ENCODE measurements at regions not wholly inside any gene's neighbourhood (a gene's known extent, or its start where the extent isn't known, plus 50 kb on each side); places are given as distances from the start of the nearest gene placed in this dataset.

DNA sequence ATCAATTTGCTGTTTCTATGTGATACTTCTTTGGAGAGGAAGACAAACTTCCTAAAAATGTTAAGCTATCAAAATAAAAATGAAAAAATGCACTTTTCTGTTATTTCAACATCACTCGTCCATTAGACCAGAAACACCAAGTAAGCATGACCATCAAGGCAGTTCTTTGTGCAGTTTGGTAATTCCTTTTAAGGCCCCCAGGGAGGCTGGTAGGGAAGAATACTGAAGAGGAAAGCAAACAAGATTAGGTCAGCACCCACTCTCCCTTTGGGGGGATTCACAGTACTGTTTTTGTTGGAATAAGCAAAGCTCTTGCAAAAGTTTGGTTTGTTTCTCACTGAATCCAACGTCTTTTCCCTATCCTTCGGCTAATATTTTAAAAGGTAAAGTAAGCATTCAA, 206.8 kb upstream of the SLC35B3 start:
- 91% methylated on average over 3 of the region's 3 CpGs for WGBS

GRCh38 chr6:8639928-8640649, 204.7 kb upstream of the SLC35B3 start:
- peaks cover 0 to 2% of the 10 kb centered on the region in 2 donors for H3K4me1 ChIP-seq (ENCODE audit: control insufficient read depth in 2 of 2, insufficient read depth in 2 of 2, low read length in 2 of 2)
- no peaks in the 10 kb centered on the region for H3K9me3 ChIP-seq (ENCODE audit: control insufficient read depth in 2 of 2, insufficient read depth in 1 of 2, low read length in 1 of 2)
- 80% methylated on average over 3 of the region's 3 CpGs for WGBS
- no peaks in the 10 kb centered on the region for H3K27me3 ChIP-seq (ENCODE audit: control insufficient read depth in 2 of 2, insufficient read depth in 1 of 2, low read length in 1 of 2)
- H3K4me3 ChIP-seq (ENCODE audit: low read length in 2 of 2), result no peak overlapping the region
- H3K36me3 ChIP-seq (ENCODE audit: control insufficient read depth in 2 of 2, insufficient read depth in 2 of 2, low read length in 1 of 2), result no peaks in the 10 kb centered on the region
- DNase-seq (ENCODE audit: low read depth in 6 of 9, low spot score in 9 of 9), result no peak
- H3K27ac ChIP-seq (ENCODE audit: low read depth in 1 of 2, low read length in 1 of 2), result no peak overlapping the region

More for the DNA sequence above, 206.8 kb upstream of the SLC35B3 start:
- H3K9me3 ChIP-seq (ENCODE audit: control insufficient read depth in 2 of 2, insufficient read depth in 1 of 2, low read length in 1 of 2), result no peaks in the 10 kb centered on the region
- H3K27me3 ChIP-seq (ENCODE audit: control insufficient read depth in 2 of 2, insufficient read depth in 1 of 2, low read length in 1 of 2), result no peaks in the 10 kb centered on the region
- no peaks in the 10 kb centered on the region for H3K36me3 ChIP-seq (ENCODE audit: control insufficient read depth in 2 of 2, insufficient read depth in 2 of 2, low read length in 1 of 2)
- H3K4me3 ChIP-seq (ENCODE audit: low read length in 2 of 2), result no peak overlapping the region
- H3K27ac ChIP-seq (ENCODE audit: low read depth in 1 of 2, low read length in 1 of 2), result no peak overlapping the region
- peaks cover 0 to 2% of the 10 kb centered on the region in 2 donors for H3K4me1 ChIP-seq (ENCODE audit: control insufficient read depth in 2 of 2, insufficient read depth in 2 of 2, low read length in 2 of 2)
- no peak for DNase-seq (ENCODE audit: low read depth in 6 of 9, low spot score in 9 of 9)

DNA sequence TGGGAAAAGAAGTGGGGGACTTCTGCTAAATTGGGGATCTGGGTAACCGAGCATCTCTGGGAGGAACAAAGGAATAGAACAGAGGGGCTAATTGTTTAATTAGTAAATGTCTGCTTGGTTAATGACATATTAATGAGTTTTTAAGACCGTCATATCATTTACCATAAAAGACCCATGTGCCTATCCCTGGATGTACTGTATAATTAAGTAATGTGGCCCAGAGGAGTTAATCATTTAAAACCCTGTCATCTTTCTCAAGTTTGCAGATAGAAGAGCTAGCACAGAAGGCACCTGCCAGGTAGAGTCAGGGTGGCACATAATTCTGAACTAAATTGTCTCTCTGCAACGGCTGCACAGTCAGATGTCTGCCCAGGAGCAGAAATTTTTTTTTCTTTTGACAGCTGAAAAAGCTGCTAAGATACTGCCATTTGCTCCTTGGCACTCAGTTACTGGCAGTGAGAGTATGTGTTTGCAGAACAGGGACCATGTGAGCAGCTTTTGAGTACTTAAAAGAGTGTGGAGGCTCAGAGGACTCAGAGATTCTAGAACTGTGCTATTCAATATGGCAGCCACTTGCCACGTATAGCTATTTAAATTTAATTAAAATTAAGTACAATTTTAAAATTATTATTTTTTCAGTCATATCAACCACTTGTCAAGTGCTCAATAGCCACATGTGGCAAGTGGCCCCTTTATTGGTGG, 202.7 kb upstream of the SLC35B3 start:
- Histone ChIP-seq H3K9me3 (ENCODE audit: control insufficient read depth in 2 of 2, insufficient read depth in 1 of 2, low read length in 1 of 2) (no peaks in the 10 kb centered on the region), H3K4me3 (ENCODE audit: low read length in 2 of 2) (no peak overlapping the region), H3K27ac (ENCODE audit: low read depth in 1 of 2, low read length in 1 of 2) (no peak overlapping the region), H3K27me3 (ENCODE audit: control insufficient read depth in 2 of 2, insufficient read depth in 1 of 2, low read length in 1 of 2) (no peaks in the 10 kb centered on the region), H3K4me1 (ENCODE audit: control insufficient read depth in 2 of 2, insufficient read depth in 2 of 2, low read length in 2 of 2) (peaks cover 0 to 2% of the 10 kb centered on the region in 2 donors), H3K36me3 (ENCODE audit: control insufficient read depth in 2 of 2, insufficient read depth in 2 of 2, low read length in 1 of 2) (no peaks in the 10 kb centered on the region)
- WGBS, result 71% methylated on average over 4 of the region's 4 CpGs
- DNase-seq (ENCODE audit: low read depth in 6 of 9, low spot score in 9 of 9), result no peak

- H3K4me1 ChIP-seq (ENCODE audit: control insufficient read depth in 2 of 2, insufficient read depth in 2 of 2, low read length in 2 of 2), result no peaks in the 10 kb centered on the region
- no peaks in the 10 kb centered on the region for H3K27me3 ChIP-seq (ENCODE audit: control insufficient read depth in 2 of 2, insufficient read depth in 1 of 2, low read length in 1 of 2)
- 79% methylated on average over 3 of the region's 3 CpGs for WGBS
- no peak overlapping the region for H3K27ac ChIP-seq (ENCODE audit: low read depth in 1 of 2, low read length in 1 of 2)
- no peaks in the 10 kb centered on the region for H3K36me3 ChIP-seq (ENCODE audit: control insufficient read depth in 2 of 2, insufficient read depth in 2 of 2, low read length in 1 of 2)
- no peak for DNase-seq (ENCODE audit: low read depth in 6 of 9, low spot score in 9 of 9)
- H3K9me3 ChIP-seq (ENCODE audit: control insufficient read depth in 2 of 2, insufficient read depth in 1 of 2, low read length in 1 of 2), result no peaks in the 10 kb centered on the region
- no peak overlapping the region for H3K4me3 ChIP-seq (ENCODE audit: low read length in 2 of 2)
Observed at GRCh38 chr6:8633762-8634161, 198.4 kb upstream of the SLC35B3 start.

DNA sequence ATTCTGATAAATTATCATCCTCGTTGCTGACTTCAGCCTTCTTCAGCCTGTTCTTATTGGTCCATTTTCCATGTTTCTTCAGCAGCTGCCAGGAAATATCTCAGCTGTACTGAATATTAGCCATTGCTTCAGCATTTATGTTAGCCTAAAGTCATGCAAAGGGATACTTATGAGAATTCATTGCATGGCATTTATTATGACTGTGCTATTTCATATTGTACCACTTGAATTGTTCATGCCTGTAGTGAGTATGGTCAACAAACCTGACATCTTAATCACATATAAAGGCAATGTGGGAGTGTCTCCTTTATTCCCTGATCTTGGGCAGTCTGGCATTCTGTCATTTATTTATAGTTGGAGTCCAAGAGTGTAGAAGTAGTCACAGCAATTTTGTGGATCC, 193.4 kb upstream of the SLC35B3 start:
- WGBS, result 83% methylated on average over 1 of the region's 1 CpG
- Histone ChIP-seq H3K27me3 (ENCODE audit: control insufficient read depth in 2 of 2, insufficient read depth in 1 of 2, low read length in 1 of 2) (no peaks in the 10 kb centered on the region), H3K27ac (ENCODE audit: low read depth in 1 of 2, low read length in 1 of 2) (no peak overlapping the region)

DNA sequence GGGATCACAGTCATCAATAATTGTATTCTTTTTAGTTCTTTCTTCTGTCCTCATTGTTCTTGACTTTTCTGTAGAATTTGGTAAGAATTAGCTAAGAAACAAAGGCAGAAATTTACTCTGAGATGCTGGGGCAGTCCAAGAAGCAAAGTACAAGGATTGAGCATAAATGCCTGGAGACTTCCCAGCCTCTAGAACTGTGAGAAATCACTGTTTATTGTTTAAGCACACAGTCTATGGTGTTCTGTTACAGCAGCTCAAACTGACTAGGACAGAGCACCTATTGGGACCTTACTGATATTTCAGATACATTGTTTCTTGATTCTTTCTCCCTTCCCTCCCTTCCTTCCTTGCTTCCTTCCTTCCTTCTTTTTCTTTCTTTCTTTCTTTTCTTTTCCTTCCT, 192.7 kb upstream of the SLC35B3 start:
- no peak for DNase-seq (ENCODE audit: low read depth in 6 of 9, low spot score in 9 of 9)
- H3K27ac ChIP-seq (ENCODE audit: low read depth in 1 of 2, low read length in 1 of 2), result no peak overlapping the region
- H3K9me3 ChIP-seq (ENCODE audit: control insufficient read depth in 2 of 2, insufficient read depth in 1 of 2, low read length in 1 of 2), result no peaks in the 10 kb centered on the region
- no peaks in the 10 kb centered on the region for H3K4me1 ChIP-seq (ENCODE audit: control insufficient read depth in 2 of 2, insufficient read depth in 2 of 2, low read length in 2 of 2)
- H3K4me3 ChIP-seq (ENCODE audit: low read length in 2 of 2), result no peak overlapping the region
- H3K27me3 ChIP-seq (ENCODE audit: control insufficient read depth in 2 of 2, insufficient read depth in 1 of 2, low read length in 1 of 2), result no peaks in the 10 kb centered on the region
- H3K36me3 ChIP-seq (ENCODE audit: control insufficient read depth in 2 of 2, insufficient read depth in 2 of 2, low read length in 1 of 2), result no peaks in the 10 kb centered on the region

More for the DNA sequence above, 193.4 kb upstream of the SLC35B3 start:
- no peaks in the 10 kb centered on the region for H3K4me1 ChIP-seq (ENCODE audit: control insufficient read depth in 2 of 2, insufficient read depth in 2 of 2, low read length in 2 of 2)
- H3K9me3 ChIP-seq (ENCODE audit: control insufficient read depth in 2 of 2, insufficient read depth in 1 of 2, low read length in 1 of 2), result no peaks in the 10 kb centered on the region
- H3K4me3 ChIP-seq (ENCODE audit: low read length in 2 of 2), result no peak overlapping the region
- H3K36me3 ChIP-seq (ENCODE audit: control insufficient read depth in 2 of 2, insufficient read depth in 2 of 2, low read length in 1 of 2), result no peaks in the 10 kb centered on the region
- no peak for DNase-seq (ENCODE audit: low read depth in 6 of 9, low spot score in 9 of 9)

DNA sequence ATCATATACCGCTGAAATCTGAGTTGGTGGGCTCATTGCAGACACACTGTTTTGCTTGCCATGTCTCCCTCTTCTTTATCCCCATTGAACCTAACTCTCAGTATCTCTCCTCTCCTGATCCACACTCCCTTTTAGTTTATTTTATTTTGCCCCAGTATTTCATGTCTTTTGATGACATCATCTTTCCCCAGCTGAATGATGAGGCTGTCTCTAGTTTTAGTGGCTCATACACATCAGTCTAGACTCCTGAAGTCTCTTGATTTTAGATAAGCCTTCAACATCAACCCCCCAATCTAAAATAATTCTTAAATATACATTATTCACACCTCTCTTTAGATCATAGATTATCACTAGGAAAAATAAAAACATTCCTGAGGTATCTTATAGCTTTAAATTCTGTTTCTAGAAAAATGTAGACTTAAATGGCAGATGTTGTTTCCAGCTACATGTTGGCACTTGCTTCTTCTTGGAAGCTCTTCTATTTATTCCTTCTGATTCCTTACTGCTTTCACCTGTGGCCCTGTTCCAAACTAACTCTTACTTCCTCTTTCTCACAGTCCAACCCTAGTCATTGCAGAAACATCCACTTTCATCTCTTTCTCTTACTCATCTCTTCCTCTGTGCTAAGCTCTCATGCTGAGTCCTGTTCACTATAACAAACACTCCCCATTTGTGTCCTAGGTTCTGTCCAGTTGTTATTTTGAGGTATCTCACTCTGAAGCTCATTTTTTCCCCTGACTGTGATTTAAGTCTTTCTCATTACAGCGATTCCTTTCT, 191.9 kb upstream of the SLC35B3 start:
- DNase-seq (ENCODE audit: low read depth in 6 of 9, low spot score in 9 of 9), result no peak
- 95% methylated on average over 2 of the region's 2 CpGs for WGBS
- no peak overlapping the region for H3K4me3 ChIP-seq (ENCODE audit: low read length in 2 of 2)
- no peaks in the 10 kb centered on the region for H3K27me3 ChIP-seq (ENCODE audit: control insufficient read depth in 2 of 2, insufficient read depth in 1 of 2, low read length in 1 of 2)
- no peaks in the 10 kb centered on the region for H3K36me3 ChIP-seq (ENCODE audit: control insufficient read depth in 2 of 2, insufficient read depth in 2 of 2, low read length in 1 of 2)
- H3K4me1 ChIP-seq (ENCODE audit: control insufficient read depth in 2 of 2, insufficient read depth in 2 of 2, low read length in 2 of 2), result no peaks in the 10 kb centered on the region
- H3K27ac ChIP-seq (ENCODE audit: low read depth in 1 of 2, low read length in 1 of 2), result no peak overlapping the region
- H3K9me3 ChIP-seq (ENCODE audit: control insufficient read depth in 2 of 2, insufficient read depth in 1 of 2, low read length in 1 of 2), result no peaks in the 10 kb centered on the region

DNA sequence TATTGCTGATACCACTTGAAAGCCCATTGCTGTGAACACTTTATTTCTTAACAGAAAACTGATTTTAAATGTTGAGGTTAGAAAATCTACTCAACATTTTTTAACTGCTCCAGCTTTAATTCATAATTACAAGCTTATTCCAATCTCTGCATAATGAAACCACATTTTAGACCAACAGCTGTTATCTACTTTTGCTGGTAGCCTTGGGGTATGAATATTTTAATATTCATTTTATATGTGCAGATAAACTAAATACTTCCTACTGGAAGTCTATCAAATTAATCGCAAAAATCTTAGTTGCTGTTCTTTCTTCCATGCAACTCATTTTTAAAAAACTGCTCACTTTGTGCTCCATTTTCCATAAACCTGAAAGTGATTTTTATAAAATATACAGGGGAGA, 189.3 kb upstream of the SLC35B3 start:
- Histone ChIP-seq H3K27me3 (ENCODE audit: control insufficient read depth in 2 of 2, insufficient read depth in 1 of 2, low read length in 1 of 2) (no peaks in the 10 kb centered on the region), H3K4me1 (ENCODE audit: control insufficient read depth in 2 of 2, insufficient read depth in 2 of 2, low read length in 2 of 2) (no peaks in the 10 kb centered on the region), H3K4me3 (ENCODE audit: low read length in 2 of 2) (no peak overlapping the region), H3K27ac (ENCODE audit: low read depth in 1 of 2, low read length in 1 of 2) (no peak overlapping the region), H3K36me3 (ENCODE audit: control insufficient read depth in 2 of 2, insufficient read depth in 2 of 2, low read length in 1 of 2) (no peaks in the 10 kb centered on the region), H3K9me3 (ENCODE audit: control insufficient read depth in 2 of 2, insufficient read depth in 1 of 2, low read length in 1 of 2) (no peaks in the 10 kb centered on the region)
- DNase-seq (ENCODE audit: low read depth in 6 of 9, low spot score in 9 of 9), result no peak
- 100% methylated on average over 1 of the region's 1 CpG for WGBS

DNA sequence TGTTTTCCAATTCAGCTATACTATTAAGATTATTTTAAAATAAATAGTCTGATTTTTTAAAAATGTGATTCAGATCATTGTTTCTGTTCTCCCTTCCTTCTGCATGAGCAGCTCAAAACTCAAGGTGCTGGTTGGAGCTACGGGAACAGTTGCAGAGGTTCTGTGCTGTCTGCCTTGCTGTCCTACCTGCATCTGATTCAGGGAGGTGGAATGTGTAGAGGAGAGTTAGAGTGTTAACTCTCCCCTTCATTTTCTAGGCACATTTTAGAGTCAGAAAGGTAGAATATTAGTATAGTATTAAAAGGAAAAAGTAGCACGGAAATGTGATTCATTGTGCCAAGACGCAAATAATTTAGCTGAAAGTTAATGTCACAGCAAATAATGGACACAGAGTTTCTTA, 188.1 kb upstream of the SLC35B3 start:
- no peak overlapping the region for H3K4me3 ChIP-seq (ENCODE audit: low read length in 2 of 2)
- H3K9me3 ChIP-seq (ENCODE audit: control insufficient read depth in 2 of 2, insufficient read depth in 1 of 2, low read length in 1 of 2), result peaks cover 0 to 4% of the 10 kb centered on the region in 2 donors
- no peaks in the 10 kb centered on the region for H3K36me3 ChIP-seq (ENCODE audit: control insufficient read depth in 2 of 2, insufficient read depth in 2 of 2, low read length in 1 of 2)
- no peak overlapping the region for H3K27ac ChIP-seq (ENCODE audit: low read depth in 1 of 2, low read length in 1 of 2)
- H3K27me3 ChIP-seq (ENCODE audit: control insufficient read depth in 2 of 2, insufficient read depth in 1 of 2, low read length in 1 of 2), result no peaks in the 10 kb centered on the region
- 97% methylated on average over 3 of the region's 3 CpGs for WGBS
- no peaks in the 10 kb centered on the region for H3K4me1 ChIP-seq (ENCODE audit: control insufficient read depth in 2 of 2, insufficient read depth in 2 of 2, low read length in 2 of 2)
- no peak for DNase-seq (ENCODE audit: low read depth in 6 of 9, low spot score in 9 of 9)

Data from thymus (tissue), 11 donors.